ENCODE measurements at regions not wholly inside any gene's neighbourhood (a gene's known extent, or its start where the extent isn't known, plus 50 kb on each side); places are given as distances from the start of the nearest gene placed in this dataset.

GRCh38 chr10:9877978-9878377 is 1139.7 kb upstream of the CELF2 start:
- H3K4me3 Mint-ChIP-seq (ENCODE audit: unreplicated experiment): no peak overlapping the region
- no peak for DNase-seq (ENCODE audit: low spot score)
- no peaks in the 10 kb centered on the region for H3K36me3 Mint-ChIP-seq (ENCODE audit: low read depth, unreplicated experiment)
- no peak overlapping the region for H3K27ac Mint-ChIP-seq (ENCODE audit: unreplicated experiment)
- no peaks in the 10 kb centered on the region for H3K9me3 Mint-ChIP-seq (ENCODE audit: unreplicated experiment)
- TF ChIP-seq, protein P1, sequence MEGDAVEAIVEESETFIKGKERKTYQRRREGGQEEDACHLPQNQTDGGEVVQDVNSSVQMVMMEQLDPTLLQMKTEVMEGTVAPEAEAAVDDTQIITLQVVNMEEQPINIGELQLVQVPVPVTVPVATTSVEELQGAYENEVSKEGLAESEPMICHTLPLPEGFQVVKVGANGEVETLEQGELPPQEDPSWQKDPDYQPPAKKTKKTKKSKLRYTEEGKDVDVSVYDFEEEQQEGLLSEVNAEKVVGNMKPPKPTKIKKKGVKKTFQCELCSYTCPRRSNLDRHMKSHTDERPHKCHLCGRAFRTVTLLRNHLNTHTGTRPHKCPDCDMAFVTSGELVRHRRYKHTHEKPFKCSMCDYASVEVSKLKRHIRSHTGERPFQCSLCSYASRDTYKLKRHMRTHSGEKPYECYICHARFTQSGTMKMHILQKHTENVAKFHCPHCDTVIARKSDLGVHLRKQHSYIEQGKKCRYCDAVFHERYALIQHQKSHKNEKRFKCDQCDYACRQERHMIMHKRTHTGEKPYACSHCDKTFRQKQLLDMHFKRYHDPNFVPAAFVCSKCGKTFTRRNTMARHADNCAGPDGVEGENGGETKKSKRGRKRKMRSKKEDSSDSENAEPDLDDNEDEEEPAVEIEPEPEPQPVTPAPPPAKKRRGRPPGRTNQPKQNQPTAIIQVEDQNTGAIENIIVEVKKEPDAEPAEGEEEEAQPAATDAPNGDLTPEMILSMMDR (IDR thresholded peaks at IDR 0.05; ENCODE audit: unreplicated experiment): no peak
- no peaks in the 10 kb centered on the region for H3K4me1 Mint-ChIP-seq (ENCODE audit: unreplicated experiment)
- no peaks in the 10 kb centered on the region for H3K27me3 Mint-ChIP-seq (ENCODE audit: unreplicated experiment)

GRCh38 chr10:9878383-9878782 is 1139.3 kb upstream of the CELF2 start:
- no peaks in the 10 kb centered on the region for H3K36me3 Mint-ChIP-seq (ENCODE audit: low read depth, unreplicated experiment)
- no peaks in the 10 kb centered on the region for H3K9me3 Mint-ChIP-seq (ENCODE audit: unreplicated experiment)
- H3K27me3 Mint-ChIP-seq (ENCODE audit: unreplicated experiment): no peaks in the 10 kb centered on the region
- no peaks in the 10 kb centered on the region for H3K4me1 Mint-ChIP-seq (ENCODE audit: unreplicated experiment)
- H3K27ac Mint-ChIP-seq (ENCODE audit: unreplicated experiment): no peak overlapping the region
- H3K4me3 Mint-ChIP-seq (ENCODE audit: unreplicated experiment): no peak overlapping the region
- TF ChIP-seq, protein P1 (IDR thresholded peaks at IDR 0.05; ENCODE audit: unreplicated experiment): no peak
- no peak for DNase-seq (ENCODE audit: low spot score)

DNA sequence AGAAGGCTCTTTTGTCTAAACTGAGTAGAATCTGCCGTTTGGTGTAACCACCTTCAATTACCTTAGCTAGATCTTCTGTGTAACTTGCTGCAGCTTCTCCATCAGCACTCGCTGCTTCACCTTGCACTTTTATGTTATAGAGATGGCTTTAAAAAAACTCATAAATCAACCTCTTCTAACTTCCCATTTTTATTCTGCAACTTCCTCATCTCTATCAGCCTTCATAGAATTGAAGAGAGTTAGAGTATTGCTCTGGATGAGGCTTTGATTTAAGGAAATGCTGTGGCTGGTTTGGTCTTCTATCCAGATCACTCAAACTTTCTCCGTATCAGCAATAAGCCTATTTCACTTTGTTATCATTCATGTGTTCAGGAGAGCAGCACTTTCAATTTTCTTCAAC is 1131.9 kb upstream of the CELF2 start:
- no peaks in the 10 kb centered on the region for H3K36me3 Mint-ChIP-seq (ENCODE audit: low read depth, unreplicated experiment)
- no peak overlapping the region for H3K27ac Mint-ChIP-seq (ENCODE audit: unreplicated experiment)
- no peaks in the 10 kb centered on the region for H3K9me3 Mint-ChIP-seq (ENCODE audit: unreplicated experiment)
- H3K27me3 Mint-ChIP-seq (ENCODE audit: unreplicated experiment): peaks cover 2% of the 10 kb centered on the region
- no peak overlapping the region for H3K4me3 Mint-ChIP-seq (ENCODE audit: unreplicated experiment)
- no peak for DNase-seq (ENCODE audit: low spot score)
- TF ChIP-seq, protein P1 (IDR thresholded peaks at IDR 0.05; ENCODE audit: unreplicated experiment): no peak
- H3K4me1 Mint-ChIP-seq (ENCODE audit: unreplicated experiment): no peaks in the 10 kb centered on the region

DNA sequence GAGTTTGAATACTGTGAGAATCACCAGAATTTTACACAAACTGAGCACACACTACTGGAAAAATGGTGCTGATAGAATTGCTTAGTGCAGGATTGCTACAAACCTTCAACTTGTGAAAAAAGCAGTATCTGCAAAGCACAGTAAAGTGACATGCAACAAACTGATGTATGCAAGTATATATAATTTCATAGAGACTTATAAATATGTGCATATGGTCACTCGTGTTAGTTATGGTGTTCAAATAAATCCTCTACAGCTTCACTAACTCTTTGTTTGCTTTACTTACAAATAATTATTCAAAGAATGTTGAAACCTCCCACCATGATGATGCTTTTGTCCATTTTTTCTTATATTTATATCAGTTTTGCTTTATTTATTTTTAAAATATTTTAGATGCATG is 1130.9 kb upstream of the CELF2 start:
- Mint-ChIP-seq H3K27me3 (ENCODE audit: unreplicated experiment) (peaks cover 2% of the 10 kb centered on the region), H3K4me3 (ENCODE audit: unreplicated experiment) (no peak overlapping the region), H3K9me3 (ENCODE audit: unreplicated experiment) (no peaks in the 10 kb centered on the region), H3K36me3 (ENCODE audit: low read depth, unreplicated experiment) (no peaks in the 10 kb centered on the region), H3K4me1 (ENCODE audit: unreplicated experiment) (no peaks in the 10 kb centered on the region), H3K27ac (ENCODE audit: unreplicated experiment) (no peak overlapping the region)
- TF ChIP-seq, protein P1 (IDR thresholded peaks at IDR 0.05; ENCODE audit: unreplicated experiment): no peak
- DNase-seq (ENCODE audit: low spot score): no peak

- Mint-ChIP-seq H3K27ac (ENCODE audit: unreplicated experiment) (no peak overlapping the region), H3K27me3 (ENCODE audit: unreplicated experiment) (no peaks in the 10 kb centered on the region), H3K9me3 (ENCODE audit: unreplicated experiment) (no peaks in the 10 kb centered on the region), H3K36me3 (ENCODE audit: low read depth, unreplicated experiment) (no peaks in the 10 kb centered on the region), H3K4me1 (ENCODE audit: unreplicated experiment) (no peaks in the 10 kb centered on the region), H3K4me3 (ENCODE audit: unreplicated experiment) (no peak overlapping the region)
- TF ChIP-seq, protein P1 (IDR thresholded peaks at IDR 0.05; ENCODE audit: unreplicated experiment): no peak
- DNase-seq (ENCODE audit: low spot score): no peak
These were observed 1122.2 kb upstream of the CELF2 start for GRCh38 chr10:9895453-9895852.
